SK-N-SH treated with all-trans-retinoic acid at 6 μM for 48 hours (cell line): ENCODE measurements at regions not wholly inside any gene's neighbourhood (a gene's known extent, or its start where the extent isn't known, plus 50 kb on each side); places are given as distances from the start of the nearest gene placed in this dataset.

ENCODE experiments used
- ARNTL ChIP-seq: fragments of 450-650 bp; formaldehyde crosslinking; IDR thresholded peaks from 2 replicates; pipeline ENCODE4 v1.5.0; 2020; ENCODE audit warnings: low read depth, mild to moderate bottlenecking, moderate library complexity, borderline replicate concordance
- TCF4 ChIP-seq: fragments of 250-450 bp; sonication (Bioruptor Pico); IDR thresholded peaks from 2 replicates; pipeline ENCODE4 v1.8.0; 2021; ENCODE audit warnings: mild to moderate bottlenecking, moderate library complexity, borderline replicate concordance
- TF ChIP-seq, protein P1 (sequence below): fragments of 250-450 bp; sonication (Bioruptor Pico); IDR thresholded peaks from 2 replicates; pipeline ENCODE4 v1.8.0; 2020; ENCODE audit warnings: mild to moderate bottlenecking, moderate library complexity, borderline replicate concordance
- TF ChIP-seq, protein P2 (sequence below): fragments of 250-450 bp; sonication (Bioruptor Pico); IDR thresholded peaks from 2 replicates; pipeline ENCODE4 v1.5.1; 2020; ENCODE audit warnings: low read depth, mild to moderate bottlenecking, moderate library complexity

DNA sequence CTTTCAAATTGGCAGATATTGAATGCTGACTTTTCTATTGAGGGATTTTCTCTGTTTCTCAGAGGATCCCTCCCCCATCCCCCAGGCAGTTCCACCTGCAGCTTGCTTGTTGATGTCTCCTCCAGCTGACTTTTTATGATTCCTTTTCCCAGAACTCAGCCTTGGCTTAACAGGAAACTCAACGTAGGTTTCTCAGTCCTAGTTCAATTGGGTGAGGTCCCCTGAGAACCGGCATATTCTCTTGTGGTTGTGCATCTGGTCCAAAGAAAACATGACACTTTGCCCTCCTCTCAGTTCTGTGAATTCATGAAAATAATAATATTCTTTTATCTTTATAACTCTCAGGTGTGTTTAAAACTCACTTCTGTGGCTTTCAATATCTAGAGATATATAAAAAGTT is 1222.1 kb downstream of the OTOL1 start:
- TF ChIP-seq, protein P1, sequence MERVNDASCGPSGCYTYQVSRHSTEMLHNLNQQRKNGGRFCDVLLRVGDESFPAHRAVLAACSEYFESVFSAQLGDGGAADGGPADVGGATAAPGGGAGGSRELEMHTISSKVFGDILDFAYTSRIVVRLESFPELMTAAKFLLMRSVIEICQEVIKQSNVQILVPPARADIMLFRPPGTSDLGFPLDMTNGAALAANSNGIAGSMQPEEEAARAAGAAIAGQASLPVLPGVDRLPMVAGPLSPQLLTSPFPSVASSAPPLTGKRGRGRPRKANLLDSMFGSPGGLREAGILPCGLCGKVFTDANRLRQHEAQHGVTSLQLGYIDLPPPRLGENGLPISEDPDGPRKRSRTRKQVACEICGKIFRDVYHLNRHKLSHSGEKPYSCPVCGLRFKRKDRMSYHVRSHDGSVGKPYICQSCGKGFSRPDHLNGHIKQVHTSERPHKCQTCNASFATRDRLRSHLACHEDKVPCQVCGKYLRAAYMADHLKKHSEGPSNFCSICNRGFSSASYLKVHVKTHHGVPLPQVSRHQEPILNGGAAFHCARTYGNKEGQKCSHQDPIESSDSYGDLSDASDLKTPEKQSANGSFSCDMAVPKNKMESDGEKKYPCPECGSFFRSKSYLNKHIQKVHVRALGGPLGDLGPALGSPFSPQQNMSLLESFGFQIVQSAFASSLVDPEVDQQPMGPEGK (CRISPR knock-in tag), result no peak
- TF ChIP-seq, protein P2, sequence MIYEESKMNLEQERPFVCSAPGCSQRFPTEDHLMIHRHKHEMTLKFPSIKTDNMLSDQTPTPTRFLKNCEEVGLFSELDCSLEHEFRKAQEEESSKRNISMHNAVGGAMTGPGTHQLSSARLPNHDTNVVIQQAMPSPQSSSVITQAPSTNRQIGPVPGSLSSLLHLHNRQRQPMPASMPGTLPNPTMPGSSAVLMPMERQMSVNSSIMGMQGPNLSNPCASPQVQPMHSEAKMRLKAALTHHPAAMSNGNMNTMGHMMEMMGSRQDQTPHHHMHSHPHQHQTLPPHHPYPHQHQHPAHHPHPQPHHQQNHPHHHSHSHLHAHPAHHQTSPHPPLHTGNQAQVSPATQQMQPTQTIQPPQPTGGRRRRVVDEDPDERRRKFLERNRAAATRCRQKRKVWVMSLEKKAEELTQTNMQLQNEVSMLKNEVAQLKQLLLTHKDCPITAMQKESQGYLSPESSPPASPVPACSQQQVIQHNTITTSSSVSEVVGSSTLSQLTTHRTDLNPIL, result no peak
- TF ChIP-seq ARNTL (CRISPR knock-in tag) (no peak), TCF4 (CRISPR knock-in tag) (no peak)
